ENCODE measurements at regions not wholly inside any gene's neighbourhood (a gene's known extent, or its start where the extent isn't known, plus 50 kb on each side); places are given as distances from the start of the nearest gene placed in this dataset.

GRCh38 chr6:156316583-156317125 lies 460.5 kb upstream of the ARID1B start:
- TF ChIP-seq EZH2phosphoT487 (IDR thresholded peaks at IDR 0.05; ENCODE audit: insufficient read depth, low read depth) (no peak), EZH2 (IDR thresholded peaks at IDR 0.05; ENCODE audit: insufficient read depth, poor library complexity, severe bottlenecking) (no peak)

Measured in GM23248 (cell line).